Hepatocyte (in vitro differentiated cells): ENCODE measurements at regions not wholly inside any gene's neighbourhood (a gene's known extent, or its start where the extent isn't known, plus 50 kb on each side); places are given as distances from the start of the nearest gene placed in this dataset.

ENCODE experiments used
- EZH2 ChIP-seq: fragments of 200-600 bp; sonication (generic); IDR thresholded peaks from 2 replicates; pipeline ENCODE4 v1.6.1; 2016; ENCODE audit warnings: antibody characterized with exemption, mild to moderate bottlenecking, borderline replicate concordance
- TF ChIP-seq, protein P1 (sequence below): fragments of 200-600 bp; sonication (generic); IDR thresholded peaks from 2 replicates; pipeline ENCODE4 v1.5.1; 2016; ENCODE audit warnings: antibody characterized with exemption, mild to moderate bottlenecking; ENCODE audit not compliant: poor library complexity

- no peak for TF ChIP-seq EZH2
- TF ChIP-seq, protein P1, sequence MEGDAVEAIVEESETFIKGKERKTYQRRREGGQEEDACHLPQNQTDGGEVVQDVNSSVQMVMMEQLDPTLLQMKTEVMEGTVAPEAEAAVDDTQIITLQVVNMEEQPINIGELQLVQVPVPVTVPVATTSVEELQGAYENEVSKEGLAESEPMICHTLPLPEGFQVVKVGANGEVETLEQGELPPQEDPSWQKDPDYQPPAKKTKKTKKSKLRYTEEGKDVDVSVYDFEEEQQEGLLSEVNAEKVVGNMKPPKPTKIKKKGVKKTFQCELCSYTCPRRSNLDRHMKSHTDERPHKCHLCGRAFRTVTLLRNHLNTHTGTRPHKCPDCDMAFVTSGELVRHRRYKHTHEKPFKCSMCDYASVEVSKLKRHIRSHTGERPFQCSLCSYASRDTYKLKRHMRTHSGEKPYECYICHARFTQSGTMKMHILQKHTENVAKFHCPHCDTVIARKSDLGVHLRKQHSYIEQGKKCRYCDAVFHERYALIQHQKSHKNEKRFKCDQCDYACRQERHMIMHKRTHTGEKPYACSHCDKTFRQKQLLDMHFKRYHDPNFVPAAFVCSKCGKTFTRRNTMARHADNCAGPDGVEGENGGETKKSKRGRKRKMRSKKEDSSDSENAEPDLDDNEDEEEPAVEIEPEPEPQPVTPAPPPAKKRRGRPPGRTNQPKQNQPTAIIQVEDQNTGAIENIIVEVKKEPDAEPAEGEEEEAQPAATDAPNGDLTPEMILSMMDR: no peak
Observed at GRCh38 chr2:180523621-180524340, 456.6 kb upstream of the UBE2E3 start.
